ENCODE measurements at regions not wholly inside any gene's neighbourhood (a gene's known extent, or its start where the extent isn't known, plus 50 kb on each side); places are given as distances from the start of the nearest gene placed in this dataset.

DNA sequence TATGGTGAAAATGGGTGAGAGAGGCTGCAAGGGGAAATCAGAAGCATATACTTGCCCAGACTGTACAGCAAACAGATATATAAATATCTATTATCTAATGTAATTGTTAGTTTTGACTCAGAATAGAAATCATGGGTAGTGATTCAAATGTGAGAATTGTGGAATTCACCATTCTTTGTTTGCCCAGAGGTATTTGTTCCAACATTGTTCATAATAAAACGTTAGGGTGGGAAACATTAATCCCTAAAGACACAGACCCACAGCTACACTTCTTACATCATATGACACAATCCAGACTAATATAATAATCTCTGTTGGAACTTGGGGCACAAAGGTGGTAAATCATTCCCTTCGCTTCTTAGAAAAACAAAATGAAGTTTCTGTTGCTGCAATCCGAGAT lies 646.5 kb upstream of the SLITRK6 start:
- H3K27ac Mint-ChIP-seq = no peak overlapping the region
- no peak overlapping the region for H3K4me3 ChIP-seq (ENCODE audit: low read length)
- H3K36me3 Mint-ChIP-seq = peaks cover 11% of the 10 kb centered on the region
- no peaks in the 10 kb centered on the region for H3K4me1 Mint-ChIP-seq
- WGBS (ENCODE audit: insufficient coverage) = 87% methylated on average over 3 of the region's 3 CpGs
- no peaks in the 10 kb centered on the region for H3K4me1 ChIP-seq (ENCODE audit: control insufficient read depth, insufficient read depth, low read length)
- no peak for ATAC-seq
- H3K4me3 Mint-ChIP-seq = no peak overlapping the region
- H3K9me3 ChIP-seq (ENCODE audit: control insufficient read depth, insufficient read depth, low read length) = peaks cover 4% of the 10 kb centered on the region
- H3K27me3 ChIP-seq (ENCODE audit: control insufficient read depth, insufficient read depth, low read length) = no peaks in the 10 kb centered on the region
- no peaks in the 10 kb centered on the region for H3K27me3 Mint-ChIP-seq (ENCODE audit: low read depth in 2 of 2)
- TF ChIP-seq, protein P1, sequence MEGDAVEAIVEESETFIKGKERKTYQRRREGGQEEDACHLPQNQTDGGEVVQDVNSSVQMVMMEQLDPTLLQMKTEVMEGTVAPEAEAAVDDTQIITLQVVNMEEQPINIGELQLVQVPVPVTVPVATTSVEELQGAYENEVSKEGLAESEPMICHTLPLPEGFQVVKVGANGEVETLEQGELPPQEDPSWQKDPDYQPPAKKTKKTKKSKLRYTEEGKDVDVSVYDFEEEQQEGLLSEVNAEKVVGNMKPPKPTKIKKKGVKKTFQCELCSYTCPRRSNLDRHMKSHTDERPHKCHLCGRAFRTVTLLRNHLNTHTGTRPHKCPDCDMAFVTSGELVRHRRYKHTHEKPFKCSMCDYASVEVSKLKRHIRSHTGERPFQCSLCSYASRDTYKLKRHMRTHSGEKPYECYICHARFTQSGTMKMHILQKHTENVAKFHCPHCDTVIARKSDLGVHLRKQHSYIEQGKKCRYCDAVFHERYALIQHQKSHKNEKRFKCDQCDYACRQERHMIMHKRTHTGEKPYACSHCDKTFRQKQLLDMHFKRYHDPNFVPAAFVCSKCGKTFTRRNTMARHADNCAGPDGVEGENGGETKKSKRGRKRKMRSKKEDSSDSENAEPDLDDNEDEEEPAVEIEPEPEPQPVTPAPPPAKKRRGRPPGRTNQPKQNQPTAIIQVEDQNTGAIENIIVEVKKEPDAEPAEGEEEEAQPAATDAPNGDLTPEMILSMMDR (IDR thresholded peaks at IDR 0.05) = no peak
- intact Hi-C loops (cut with micrococcal nuclease) = no loop called here
- no peak overlapping the region for H3K27ac ChIP-seq (ENCODE audit: low read length)
- no peaks in the 10 kb centered on the region for H3K36me3 ChIP-seq (ENCODE audit: control insufficient read depth, insufficient read depth, low read length)
- peaks cover 7 to 18% of the 10 kb centered on the region in 2 donors for H3K9me3 Mint-ChIP-seq
- no peak for DNase-seq

DNA sequence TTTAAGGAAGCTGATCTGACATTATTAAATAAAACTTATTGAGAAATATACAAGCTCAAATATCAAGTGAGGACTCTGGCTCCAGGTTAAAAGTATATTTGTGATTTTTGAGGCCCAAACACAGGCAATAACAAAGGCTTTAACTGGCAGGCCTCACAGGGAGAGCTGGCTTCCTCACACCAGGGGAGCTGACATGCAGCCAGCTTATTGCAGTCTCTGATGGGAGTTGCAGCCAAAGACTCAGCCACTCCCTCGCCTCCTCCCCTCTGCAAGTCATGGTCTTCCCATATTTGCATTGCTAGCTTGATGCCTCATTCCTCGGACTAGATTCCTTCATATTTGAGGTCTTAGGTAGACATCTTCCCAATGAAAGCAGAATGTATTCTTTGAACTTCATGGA lies 647.1 kb upstream of the SLITRK6 start:
- H3K4me1 Mint-ChIP-seq = no peaks in the 10 kb centered on the region
- no peak overlapping the region for H3K27ac Mint-ChIP-seq
- no peaks in the 10 kb centered on the region for H3K4me1 ChIP-seq (ENCODE audit: control insufficient read depth, insufficient read depth, low read length)
- no peaks in the 10 kb centered on the region for H3K27me3 Mint-ChIP-seq (ENCODE audit: low read depth in 2 of 2)
- peaks cover 11% of the 10 kb centered on the region for H3K36me3 Mint-ChIP-seq
- H3K9me3 Mint-ChIP-seq = peaks cover 7 to 18% of the 10 kb centered on the region in 2 donors
- 75% methylated on average over 2 of the region's 2 CpGs for WGBS (ENCODE audit: insufficient coverage)
- peaks cover 4% of the 10 kb centered on the region for H3K9me3 ChIP-seq (ENCODE audit: control insufficient read depth, insufficient read depth, low read length)
- ATAC-seq (no peak), DNase-seq (no peak)
- intact Hi-C loops (cut with micrococcal nuclease) = no loop called here
- H3K4me3 ChIP-seq (ENCODE audit: low read length) = no peak overlapping the region
- H3K27ac ChIP-seq (ENCODE audit: low read length) = no peak overlapping the region
- no peak overlapping the region for H3K4me3 Mint-ChIP-seq
- H3K36me3 ChIP-seq (ENCODE audit: control insufficient read depth, insufficient read depth, low read length) = no peaks in the 10 kb centered on the region
- TF ChIP-seq, protein P1 (IDR thresholded peaks at IDR 0.05) = no peak
- no peaks in the 10 kb centered on the region for H3K27me3 ChIP-seq (ENCODE audit: control insufficient read depth, insufficient read depth, low read length)

DNA sequence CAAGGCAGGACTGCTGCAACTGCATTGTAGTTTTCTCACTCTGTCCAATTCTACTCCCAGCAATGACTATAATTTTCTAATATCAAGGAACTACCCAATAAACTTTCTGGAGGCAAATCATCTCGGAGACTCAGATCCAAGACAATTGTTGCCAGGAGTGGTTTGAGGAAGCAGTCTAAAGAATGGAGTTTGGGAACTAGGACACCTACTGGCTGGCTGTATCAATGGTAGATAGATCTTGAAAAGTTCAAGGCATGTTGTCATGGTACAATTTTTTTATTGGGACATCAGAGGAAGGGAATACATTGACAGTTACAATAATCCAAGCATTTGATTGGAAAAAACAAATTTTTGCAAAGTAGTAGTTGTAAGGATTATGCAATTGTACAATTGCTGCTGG lies 648.3 kb upstream of the SLITRK6 start:
- H3K36me3 Mint-ChIP-seq = peaks cover 11% of the 10 kb centered on the region
- ATAC-seq (no peak), DNase-seq (no peak)
- H3K4me1 Mint-ChIP-seq = no peaks in the 10 kb centered on the region
- peaks cover 10 to 18% of the 10 kb centered on the region in 2 donors for H3K9me3 Mint-ChIP-seq
- no peaks in the 10 kb centered on the region for H3K4me1 ChIP-seq (ENCODE audit: control insufficient read depth, insufficient read depth, low read length)
- intact Hi-C loops (cut with micrococcal nuclease) = no loop called here
- 79% methylated on average over 1 of the region's 1 CpG for WGBS (ENCODE audit: insufficient coverage)
- H3K27ac ChIP-seq (ENCODE audit: low read length) = no peak overlapping the region
- H3K27ac Mint-ChIP-seq = no peak overlapping the region
- H3K27me3 Mint-ChIP-seq (ENCODE audit: low read depth in 2 of 2) = no peaks in the 10 kb centered on the region
- no peak overlapping the region for H3K4me3 ChIP-seq (ENCODE audit: low read length)
- H3K36me3 ChIP-seq (ENCODE audit: control insufficient read depth, insufficient read depth, low read length) = no peaks in the 10 kb centered on the region
- TF ChIP-seq, protein P1 (IDR thresholded peaks at IDR 0.05) = no peak
- H3K27me3 ChIP-seq (ENCODE audit: control insufficient read depth, insufficient read depth, low read length) = no peaks in the 10 kb centered on the region
- no peak overlapping the region for H3K4me3 Mint-ChIP-seq
- peaks cover 4% of the 10 kb centered on the region for H3K9me3 ChIP-seq (ENCODE audit: control insufficient read depth, insufficient read depth, low read length)

DNA sequence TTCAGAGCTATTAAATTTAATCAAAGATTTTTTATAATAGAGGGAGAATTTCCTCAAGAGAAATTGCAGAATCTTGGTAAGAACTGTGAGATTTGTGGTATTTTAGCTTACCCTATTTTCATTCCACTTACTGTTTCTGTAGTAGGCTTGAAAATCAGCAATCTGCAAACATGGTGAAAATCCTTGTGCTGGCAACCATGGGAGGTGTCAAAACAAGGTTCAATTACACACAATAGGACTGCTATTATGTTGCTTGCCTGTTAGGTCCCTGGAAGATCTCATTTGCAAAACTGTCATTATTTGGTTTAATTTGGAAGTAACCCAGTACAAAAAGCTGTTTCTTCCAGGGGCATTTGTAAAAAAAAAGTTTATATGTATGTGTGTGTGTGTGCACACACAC lies 662.8 kb upstream of the SLITRK6 start:
- Histone ChIP-seq H3K27me3 (ENCODE audit: control insufficient read depth, insufficient read depth, low read length) (no peaks in the 10 kb centered on the region), H3K27ac (ENCODE audit: low read length) (no peak overlapping the region), H3K4me1 (ENCODE audit: control insufficient read depth, insufficient read depth, low read length) (no peaks in the 10 kb centered on the region), H3K36me3 (ENCODE audit: control insufficient read depth, insufficient read depth, low read length) (no peaks in the 10 kb centered on the region), H3K4me3 (ENCODE audit: low read length) (no peak overlapping the region), H3K9me3 (ENCODE audit: control insufficient read depth, insufficient read depth, low read length) (no peaks in the 10 kb centered on the region)
- Mint-ChIP-seq H3K27ac (no peak overlapping the region), H3K4me3 (no peak overlapping the region), H3K4me1 (no peaks in the 10 kb centered on the region), H3K27me3 (ENCODE audit: low read depth in 2 of 2) (no peaks in the 10 kb centered on the region), H3K9me3 (peaks cover 7 to 8% of the 10 kb centered on the region in 2 donors), H3K36me3 (no peaks in the 10 kb centered on the region)
- DNase-seq (no peak), ATAC-seq (no peak)
- intact Hi-C loops (cut with micrococcal nuclease) = no loop called here
- TF ChIP-seq, protein P1 (IDR thresholded peaks at IDR 0.05) = no peak
